ENCODE measurements at regions not wholly inside any gene's neighbourhood (a gene's known extent, or its start where the extent isn't known, plus 50 kb on each side); places are given as distances from the start of the nearest gene placed in this dataset.

- H3K36me3 Mint-ChIP-seq (ENCODE audit: low read depth) = no peaks in the 10 kb centered on the region
- Histone ChIP-seq H3K4me2 (no peak overlapping the region), H2AFZ (no peak overlapping the region), H3F3A (replicated peaks; ENCODE audit: low read depth) (no peaks in the 10 kb centered on the region), H3K36me3 (ENCODE audit: insufficient read depth) (peaks cover 6% of the 10 kb centered on the region; the same call in 1 of the 2 replicates), H4K20me1 (replicated peaks; ENCODE audit: insufficient read depth) (no peaks in the 10 kb centered on the region), H3K4me3 (no peak overlapping the region), H3K9me2 (ENCODE audit: insufficient read depth) (peaks cover 6% of the 10 kb centered on the region; the same call in 1 of the 2 replicates), H3K79me2 (replicated peaks; ENCODE audit: insufficient read depth) (no peaks in the 10 kb centered on the region), H3K27ac (ENCODE audit: low read depth) (no peak overlapping the region), H3K4me1 (ENCODE audit: insufficient read depth) (peaks cover 36% of the 10 kb centered on the region), H3K27me3 (ENCODE audit: insufficient read depth) (0 out of 2 replicates have a peak, but pooled peaks cover under 1% of the 10 kb centered on the region)
- no peak overlapping the region for H3K4me3 Mint-ChIP-seq
- DNase-seq (ENCODE audit: low spot score) (no peak), ATAC-seq (no peak)
- H3K27ac Mint-ChIP-seq = no peak overlapping the region
- peaks cover 7% of the 10 kb centered on the region for H3K27me3 Mint-ChIP-seq (ENCODE audit: insufficient read depth, low read depth, poor library complexity)
- 0 out of 3 replicates have a peak, but pooled peaks cover 3% of the 10 kb centered on the region for H3K9me3 Mint-ChIP-seq
- TF ChIP-seq EZH2 (IDR thresholded peaks at IDR 0.05; ENCODE audit: low read depth, unreplicated experiment) (no peak), CTCF (conservative IDR thresholded peaks at IDR 0.05; ENCODE audit: low read depth in 2 of 2) (no peak), EZH2phosphoT487 (IDR thresholded peaks at IDR 0.05; ENCODE audit: unreplicated experiment) (no peak), ZNF331 (CRISPR knock-in tag; IDR thresholded peaks at IDR 0.05; ENCODE audit: low read depth) (no peak), POLR2AphosphoS5 (IDR thresholded peaks at IDR 0.05; ENCODE audit: low read depth) (no peak), JUNB (IDR thresholded peaks at IDR 0.05; ENCODE audit: unreplicated experiment) (no peak), ZNF114 (CRISPR knock-in tag; IDR thresholded peaks at IDR 0.05) (no peak), NANOG (IDR thresholded peaks at IDR 0.05; ENCODE audit: borderline replicate concordance) (no peak)
- H3K4me1 Mint-ChIP-seq = peaks cover 42% of the 10 kb centered on the region
These were observed 111.3 kb downstream of the TMEM174 start for GRCh38 chr5:73284220-73284795.

- Histone ChIP-seq H3K9me2 (ENCODE audit: insufficient read depth) (peaks cover 6% of the 10 kb centered on the region; the same call in 1 of the 2 replicates), H3K4me3 (no peak overlapping the region), H3K4me2 (peak overlapping the region; percentile 57), H3F3A (replicated peaks; ENCODE audit: low read depth) (no peaks in the 10 kb centered on the region), H2AFZ (no peak overlapping the region), H3K4me1 (ENCODE audit: insufficient read depth) (peaks cover 24% of the 10 kb centered on the region), H3K27me3 (ENCODE audit: insufficient read depth) (no peaks in the 10 kb centered on the region), H3K79me2 (replicated peaks; ENCODE audit: insufficient read depth) (no peaks in the 10 kb centered on the region), H3K36me3 (ENCODE audit: insufficient read depth) (peaks cover 6% of the 10 kb centered on the region; the same call in 1 of the 2 replicates), H4K20me1 (replicated peaks; ENCODE audit: insufficient read depth) (no peaks in the 10 kb centered on the region), H3K27ac (ENCODE audit: low read depth) (no peak overlapping the region)
- Mint-ChIP-seq H3K4me1 (peaks cover 34% of the 10 kb centered on the region), H3K4me3 (no peak overlapping the region), H3K27me3 (ENCODE audit: insufficient read depth, low read depth, poor library complexity) (peaks cover 7% of the 10 kb centered on the region), H3K27ac (no peak overlapping the region), H3K9me3 (0 out of 3 replicates have a peak, but pooled peaks cover 3% of the 10 kb centered on the region), H3K36me3 (ENCODE audit: low read depth) (no peaks in the 10 kb centered on the region)
- DNase-seq (ENCODE audit: low spot score) = no peak
- no peak for ATAC-seq
- no peak for TF ChIP-seq NANOG (IDR thresholded peaks at IDR 0.05; ENCODE audit: borderline replicate concordance)
- no peak for TF ChIP-seq CREB1 (CRISPR knock-in tag; IDR thresholded peaks at IDR 0.05; ENCODE audit: low read depth)
- no peak for TF ChIP-seq ZNF462 (CRISPR knock-in tag; IDR thresholded peaks at IDR 0.05)
- TF ChIP-seq ZNF331 (CRISPR knock-in tag; IDR thresholded peaks at IDR 0.05; ENCODE audit: low read depth) = no peak
- no peak for TF ChIP-seq ETS1 (IDR thresholded peaks at IDR 0.05)
- no peak for TF ChIP-seq POLR2AphosphoS5 (IDR thresholded peaks at IDR 0.05; ENCODE audit: low read depth)
- no peak for TF ChIP-seq STAT1 (IDR thresholded peaks at IDR 0.05; ENCODE audit: unreplicated experiment)
- no peak for TF ChIP-seq JUNB (IDR thresholded peaks at IDR 0.05; ENCODE audit: unreplicated experiment)
- TF ChIP-seq EZH2phosphoT487 (IDR thresholded peaks at IDR 0.05; ENCODE audit: unreplicated experiment) = no peak
These were observed 109.9 kb downstream of the TMEM174 start for GRCh38 chr5:73282923-73283322.
